NCI-H128 (cell line): ENCODE measurements at regions not wholly inside any gene's neighbourhood (a gene's known extent, or its start where the extent isn't known, plus 50 kb on each side); places are given as distances from the start of the nearest gene placed in this dataset.

ENCODE experiments used
- DNase-seq: peaks from one replicate; lab custom pipeline; 2025; ENCODE audit not compliant: unreplicated experiment; lab: John Stamatoyannopoulos, UW

DNA sequence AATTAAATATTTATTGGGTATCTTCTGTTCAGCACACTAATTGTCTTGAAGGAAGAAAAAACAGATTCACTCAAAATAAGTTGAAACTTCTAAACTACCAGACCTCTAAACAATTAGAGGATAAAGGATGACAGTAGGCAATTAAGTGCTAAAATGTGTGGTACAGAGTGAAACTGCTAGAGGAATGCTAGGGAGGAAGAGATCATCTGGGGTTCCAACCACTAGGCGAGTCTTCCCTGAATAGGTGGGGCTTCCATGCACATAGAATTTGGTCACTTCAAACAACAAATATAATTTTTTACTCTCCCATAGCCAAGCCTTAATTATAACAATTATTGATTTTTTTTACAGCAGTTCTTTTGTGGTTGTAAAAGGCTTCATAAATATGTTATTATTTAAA is 559.0 kb upstream of the ZEB2 start:
- no peak for DNase-seq

DNA sequence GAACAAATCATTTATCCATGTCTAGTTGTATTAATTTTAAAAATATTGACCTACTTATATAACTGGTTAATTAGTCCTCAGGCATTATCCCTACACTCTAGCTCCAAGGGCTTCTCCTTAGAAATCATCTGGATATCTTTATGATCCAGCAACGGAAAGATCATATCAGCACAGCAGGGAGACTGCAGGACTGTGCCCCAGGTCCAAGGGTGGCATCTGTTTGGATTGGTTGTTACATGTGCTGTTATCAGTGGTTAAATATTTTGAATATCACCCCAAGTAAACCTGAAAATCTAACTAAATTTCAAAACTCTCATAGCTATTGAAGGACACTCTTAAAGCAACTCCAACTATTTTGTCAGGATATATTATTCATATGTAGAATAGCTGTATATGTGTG is 556.2 kb upstream of the ZEB2 start:
- DNase-seq: no peak

DNA sequence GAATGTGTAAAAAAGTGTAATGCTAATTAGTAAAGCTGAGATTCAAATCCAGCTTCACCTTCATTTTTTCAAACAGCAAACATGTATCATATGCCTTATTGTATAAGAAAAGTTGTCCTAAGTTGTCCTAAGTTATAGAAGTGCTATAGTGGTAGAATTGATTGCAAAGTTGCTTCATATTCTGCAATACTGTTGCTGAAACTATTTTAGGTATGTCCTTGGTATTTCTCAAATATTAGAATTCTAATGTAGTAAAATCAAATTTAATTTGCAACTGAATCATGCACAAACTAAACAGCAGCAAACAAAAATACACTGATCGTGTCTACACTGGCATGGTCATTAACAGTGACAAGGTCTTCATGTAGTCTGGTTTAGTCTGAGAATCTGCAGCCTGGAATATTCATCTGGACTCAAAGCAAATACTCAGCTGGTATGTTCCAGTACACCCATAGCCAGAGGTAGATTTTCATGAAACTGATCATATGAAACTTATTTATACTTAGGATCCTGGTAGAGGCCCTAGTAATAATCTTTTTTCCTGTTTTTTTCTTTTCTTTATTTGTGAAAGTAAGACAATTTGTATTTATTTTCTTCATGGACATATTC is 555.6 kb upstream of the ZEB2 start:
- DNase-seq: no peak

DNA sequence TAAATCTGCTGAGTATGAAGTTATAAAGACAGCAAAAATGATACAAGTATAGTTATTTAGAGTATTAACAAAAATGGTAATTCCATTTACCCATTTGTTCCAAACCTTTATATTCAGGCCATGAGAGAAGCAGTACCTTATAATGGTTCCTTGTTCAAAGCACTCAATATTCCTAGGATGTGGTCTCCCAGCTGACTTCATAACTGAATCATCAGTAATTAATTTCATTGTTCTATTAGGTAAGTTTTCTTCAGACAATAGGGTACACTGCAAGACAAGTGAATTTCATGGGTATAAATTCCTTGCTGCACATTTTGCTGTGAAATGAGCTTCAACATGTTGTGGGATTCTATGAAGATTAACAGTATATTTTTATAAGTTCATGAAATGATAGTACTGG is 550.8 kb upstream of the ZEB2 start:
- no peak for DNase-seq

DNA sequence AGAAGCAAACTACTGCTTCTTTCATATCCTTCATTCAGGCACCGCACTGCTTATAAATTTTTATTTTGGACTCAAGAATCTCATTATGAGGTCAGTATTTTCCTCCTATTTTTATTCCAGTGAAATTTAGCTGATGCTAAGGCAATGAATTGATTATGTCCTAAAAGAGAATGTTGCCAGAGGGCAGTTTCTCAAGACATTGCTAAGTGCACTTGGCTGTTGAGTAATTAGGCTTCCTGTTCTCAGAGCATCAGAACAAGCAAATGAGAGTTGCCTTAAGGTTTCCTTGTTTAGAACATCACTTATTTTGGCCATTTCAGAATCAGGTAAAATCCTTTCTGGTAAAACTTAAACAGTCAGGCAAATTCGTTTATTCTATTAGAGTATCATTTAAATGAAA is 548.6 kb upstream of the ZEB2 start:
- no peak for DNase-seq

DNA sequence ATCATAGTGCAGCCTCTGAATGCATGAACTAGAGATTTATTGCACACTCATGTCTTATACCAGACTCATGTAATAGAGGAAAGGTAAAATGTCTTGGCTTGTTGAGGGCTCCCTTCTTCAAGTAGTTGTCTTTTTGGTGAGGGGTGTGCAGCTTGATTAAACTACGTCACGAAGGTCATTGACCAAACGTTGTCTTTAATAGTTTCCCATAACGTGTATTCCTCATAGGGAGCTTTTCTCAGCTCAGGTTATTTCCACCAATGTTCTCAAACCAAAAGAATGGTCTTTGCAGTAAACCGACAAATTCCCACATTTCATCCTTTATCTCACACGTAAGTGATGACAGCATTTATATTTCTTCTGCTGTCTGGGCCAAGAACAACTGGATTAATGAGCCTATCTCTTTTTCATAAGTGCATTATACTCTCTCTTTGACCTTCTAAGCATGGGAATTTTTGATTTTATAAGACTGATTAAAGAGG is 547.7 kb upstream of the ZEB2 start:
- DNase-seq: no peak

DNA sequence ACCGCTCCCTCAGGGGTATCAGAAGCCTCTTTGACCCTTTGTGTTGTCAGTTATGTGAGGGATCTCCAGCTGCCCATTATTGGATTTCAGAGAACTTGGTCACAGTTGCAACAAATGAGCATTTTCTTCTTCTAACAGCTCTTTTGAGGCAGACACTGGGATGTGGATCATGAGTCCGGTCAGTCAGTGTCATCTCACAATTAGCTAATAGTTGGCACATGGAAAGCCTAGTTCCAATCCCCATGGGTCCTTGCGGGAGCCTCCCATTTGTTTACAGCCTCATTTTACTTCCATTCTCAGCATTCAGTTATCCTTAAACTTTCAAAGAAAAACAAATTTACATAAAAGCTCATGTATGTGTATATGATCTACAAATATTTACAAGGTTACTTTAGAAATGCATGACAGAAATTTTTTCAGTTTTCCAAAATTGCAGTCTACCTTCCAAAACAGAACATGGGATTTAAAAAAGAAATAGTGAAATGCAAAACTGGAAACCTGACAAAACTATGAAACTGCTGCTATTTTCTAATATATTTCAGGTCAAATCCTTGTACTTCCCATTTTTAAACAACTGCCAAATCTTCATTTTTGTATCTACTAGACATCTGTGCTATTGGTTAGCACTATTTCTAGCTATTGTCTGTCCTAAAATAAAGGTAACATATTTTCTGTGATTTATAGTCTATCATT is 547.1 kb upstream of the ZEB2 start:
- DNase-seq: no peak

DNA sequence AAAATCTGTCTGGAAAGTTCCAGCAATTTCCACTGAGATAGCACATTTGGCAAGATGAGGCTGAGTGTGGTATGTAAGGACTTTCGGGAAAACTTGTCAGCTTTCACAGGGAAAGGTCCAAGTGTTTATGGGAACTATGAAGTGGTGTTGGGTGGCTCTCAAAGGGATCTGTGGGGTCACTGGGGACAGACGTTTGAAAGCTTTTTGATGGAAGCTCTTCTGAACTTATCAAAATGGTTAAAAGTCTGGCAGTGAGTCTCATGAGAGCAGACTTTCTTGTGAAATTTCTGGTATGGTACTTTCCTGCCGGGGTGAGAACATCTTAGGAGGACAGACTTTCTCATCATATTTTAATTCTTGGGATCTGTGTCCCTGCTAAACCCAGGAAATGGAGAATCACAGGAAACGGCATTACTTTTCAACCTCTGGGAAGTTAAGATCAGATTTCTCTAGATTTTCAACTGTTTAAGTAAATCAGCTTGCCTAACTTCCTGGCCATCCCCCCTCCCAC is 546.3 kb upstream of the ZEB2 start:
- DNase-seq: no peak

DNA sequence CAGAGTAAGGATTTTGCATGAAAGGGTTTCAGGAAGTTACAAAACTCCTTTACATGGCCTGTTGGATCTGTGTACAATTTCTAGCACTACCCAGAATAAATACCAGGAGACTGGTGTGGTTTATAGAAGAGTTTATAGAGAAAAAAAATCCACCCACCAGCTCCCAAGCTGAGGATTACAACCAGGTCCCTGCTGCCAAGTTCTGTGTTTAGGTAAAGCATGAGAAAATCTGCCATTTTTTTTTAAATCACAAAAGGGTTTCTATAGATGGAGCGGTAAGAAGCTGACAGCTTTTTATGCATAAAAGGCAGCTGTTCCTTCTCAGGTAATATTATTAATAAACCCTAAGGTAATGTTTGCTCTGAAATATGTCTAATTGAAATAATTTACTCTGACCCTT is 545.4 kb upstream of the ZEB2 start:
- no peak for DNase-seq

DNA sequence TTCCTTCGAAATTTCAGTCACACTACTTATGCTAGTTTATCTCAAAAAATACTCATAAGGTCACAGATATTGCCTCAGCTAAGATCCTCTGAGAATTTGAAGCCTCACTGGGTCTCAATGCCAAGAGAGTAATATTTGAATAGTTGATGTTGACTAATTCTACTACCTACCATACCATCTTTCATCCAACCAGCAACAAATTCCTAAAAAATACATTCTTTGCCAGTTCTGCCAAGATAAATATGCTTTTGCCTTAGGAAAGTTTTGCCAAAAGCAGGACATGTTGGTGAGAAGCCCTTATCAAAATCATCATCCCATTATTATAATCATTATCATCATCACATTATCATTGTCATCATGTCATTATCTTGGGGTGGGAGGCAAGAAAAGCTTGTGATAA is 544.6 kb upstream of the ZEB2 start:
- no peak for DNase-seq

DNA sequence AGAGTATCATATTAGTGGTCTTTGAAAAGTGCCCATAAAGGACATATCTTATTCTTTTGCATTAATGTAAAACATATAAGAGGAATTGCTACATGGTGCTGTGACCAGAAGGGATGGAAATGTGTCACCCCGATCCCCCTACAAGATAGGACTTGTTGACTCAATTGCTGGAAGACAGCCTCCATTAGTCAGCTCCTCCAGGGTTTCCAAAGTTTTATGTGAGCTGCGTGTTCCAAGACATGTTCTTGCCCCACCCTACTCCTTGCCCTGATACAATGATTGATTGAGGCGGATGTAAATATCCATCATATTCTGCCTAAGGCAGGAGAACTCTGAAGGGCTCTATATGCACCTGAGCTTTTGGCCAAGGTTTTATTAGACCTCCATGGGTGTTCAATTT is 541.0 kb upstream of the ZEB2 start:
- no peak for DNase-seq

DNA sequence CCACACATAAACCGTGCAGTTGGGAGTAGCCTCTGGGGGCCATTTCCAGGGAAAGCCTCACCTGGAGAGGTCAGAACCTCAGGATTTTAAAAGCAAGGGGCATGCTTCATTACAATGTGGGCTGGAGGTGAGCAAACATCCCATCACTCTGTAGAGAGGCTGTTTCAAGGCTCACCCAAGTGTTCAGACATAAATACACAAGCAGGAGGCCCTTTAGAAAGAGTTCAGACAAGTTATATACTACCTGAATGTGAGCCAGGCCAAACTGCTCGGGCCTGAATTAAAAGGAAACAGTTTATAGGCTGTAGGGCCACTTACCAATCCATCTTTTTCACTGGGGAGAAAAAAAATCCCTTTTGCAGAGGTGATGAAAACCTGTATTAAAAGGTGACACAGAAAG is 540.0 kb upstream of the ZEB2 start:
- DNase-seq: no peak

DNA sequence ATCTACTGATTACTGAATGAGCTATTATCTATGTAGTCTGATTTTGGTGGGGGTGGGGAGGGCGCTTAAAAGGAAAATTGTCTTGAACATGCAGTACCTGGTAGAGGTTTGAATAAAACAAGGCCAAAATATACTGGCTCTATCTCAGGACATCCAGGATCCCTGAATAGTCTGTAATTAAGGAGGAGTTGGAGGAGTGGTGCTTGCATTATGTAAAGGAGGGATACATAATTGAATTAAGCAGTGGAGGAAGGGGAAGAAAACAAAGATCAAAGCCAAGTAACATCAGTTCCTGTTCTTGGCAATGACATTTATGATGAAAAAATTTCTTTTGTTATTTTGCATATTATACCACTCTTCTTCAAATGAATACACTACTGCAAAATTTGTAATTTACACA is 539.4 kb upstream of the ZEB2 start:
- DNase-seq: no peak

DNA sequence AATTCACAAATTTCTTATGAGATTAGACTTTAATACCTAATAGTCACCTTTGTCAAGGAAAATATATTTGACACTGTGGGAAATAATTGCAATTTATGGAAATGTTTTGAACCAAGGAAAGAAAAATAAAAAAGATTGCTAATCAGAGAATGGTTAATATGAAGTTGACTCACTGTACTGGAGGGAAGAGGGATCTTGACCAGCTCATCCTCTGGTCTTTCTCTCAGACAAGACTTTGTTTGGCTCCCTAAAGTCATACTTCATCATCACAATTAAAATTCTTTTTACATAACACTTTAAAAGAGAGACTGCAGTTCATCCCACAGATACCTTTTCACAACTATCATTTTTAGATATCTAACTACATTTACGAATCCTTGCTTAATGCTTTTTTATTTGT is 538.5 kb upstream of the ZEB2 start:
- no peak for DNase-seq

DNA sequence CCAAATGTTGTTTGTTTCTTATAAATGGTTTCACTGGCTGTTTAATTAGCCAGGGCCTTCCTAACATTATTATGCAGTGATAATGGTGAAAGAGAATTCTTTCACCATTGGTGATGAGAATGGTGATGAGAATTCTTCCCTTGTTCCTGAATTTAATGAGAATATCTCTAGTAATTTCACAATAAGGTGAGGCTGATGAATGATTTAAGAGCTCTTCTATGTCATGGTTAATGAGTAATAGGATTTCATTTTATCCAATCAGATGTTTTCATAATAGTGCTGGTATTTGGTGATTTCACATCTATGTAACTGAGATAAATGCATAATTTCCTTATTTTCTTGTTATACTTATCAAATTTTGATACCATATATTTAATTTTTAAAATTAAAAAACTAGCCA is 535.7 kb upstream of the ZEB2 start:
- no peak for DNase-seq

DNA sequence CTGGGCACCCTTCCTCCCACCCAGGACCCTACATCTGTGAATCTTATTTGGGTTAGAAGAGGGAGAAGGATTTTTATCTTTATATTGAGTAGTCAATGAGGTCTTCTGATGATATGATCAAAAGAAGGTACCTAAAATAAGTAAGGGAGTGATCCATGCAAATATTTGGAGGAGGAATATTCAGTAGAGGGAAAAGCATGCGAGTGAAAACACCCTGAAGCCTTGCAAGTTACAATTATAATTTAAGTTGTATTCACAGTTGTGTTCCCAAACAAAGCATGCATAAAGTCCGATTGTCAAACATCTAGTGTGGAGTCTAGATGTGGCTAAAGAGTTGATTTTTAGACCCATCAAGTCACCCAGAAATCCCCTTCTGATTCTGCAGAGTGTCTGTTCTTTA is 530.2 kb upstream of the ZEB2 start:
- no peak for DNase-seq

DNA sequence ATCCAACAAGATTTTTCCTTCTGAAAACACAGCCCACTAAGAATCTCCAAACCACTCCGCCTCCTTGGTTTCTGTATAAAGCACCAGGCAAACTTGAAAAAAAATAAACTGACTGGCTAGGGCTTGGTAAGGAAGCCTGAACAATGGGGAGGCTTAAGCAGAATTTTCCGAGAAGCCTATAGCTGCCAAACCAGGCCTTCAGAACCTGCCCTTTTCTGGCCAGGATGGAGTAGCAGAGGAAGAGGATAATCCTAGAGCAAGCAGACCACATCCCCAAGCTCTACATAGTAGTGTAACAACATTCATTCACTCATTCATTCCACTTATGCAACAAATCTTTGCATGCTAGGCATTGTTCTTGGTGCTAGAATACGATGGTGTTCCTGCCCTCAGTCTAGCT is 529.6 kb upstream of the ZEB2 start:
- DNase-seq: no peak

DNA sequence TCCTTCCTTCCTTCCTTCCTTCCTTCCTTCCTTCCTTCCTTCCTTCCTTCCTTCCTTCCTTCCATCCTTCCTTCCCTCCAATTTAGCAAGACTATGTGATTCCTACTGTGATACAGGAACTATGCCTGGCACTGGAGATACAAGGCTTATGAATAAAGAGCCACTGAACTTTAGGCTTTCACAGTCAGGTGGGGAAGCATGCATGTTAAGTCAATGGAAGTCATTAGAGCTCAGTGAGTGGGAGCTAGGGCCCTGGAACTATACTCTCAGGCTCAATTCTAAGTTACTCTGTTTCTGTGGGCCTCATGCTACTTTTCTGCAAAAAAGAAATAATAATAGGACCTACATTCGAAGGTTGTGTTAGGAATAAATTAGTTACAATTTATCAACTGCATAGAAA is 527.6 kb upstream of the ZEB2 start:
- no peak for DNase-seq

DNA sequence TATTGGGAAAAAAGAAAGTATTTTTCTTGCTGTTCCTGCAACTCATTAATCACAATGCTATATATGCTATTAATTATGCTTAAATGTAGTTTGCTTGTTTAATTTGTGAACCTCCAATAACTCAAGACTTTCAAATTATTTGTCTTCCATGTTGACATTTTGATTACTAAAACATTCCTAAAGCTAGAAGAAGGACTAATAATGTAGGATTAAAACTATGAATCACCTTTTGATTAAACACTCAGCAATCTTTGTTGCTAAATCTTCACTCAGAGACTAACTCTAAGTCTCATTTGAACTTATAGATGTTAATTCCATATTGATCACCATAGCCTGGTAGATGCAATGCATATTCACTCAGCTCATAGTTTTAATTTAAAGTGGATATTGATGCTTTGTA is 524.6 kb upstream of the ZEB2 start:
- DNase-seq: no peak

DNA sequence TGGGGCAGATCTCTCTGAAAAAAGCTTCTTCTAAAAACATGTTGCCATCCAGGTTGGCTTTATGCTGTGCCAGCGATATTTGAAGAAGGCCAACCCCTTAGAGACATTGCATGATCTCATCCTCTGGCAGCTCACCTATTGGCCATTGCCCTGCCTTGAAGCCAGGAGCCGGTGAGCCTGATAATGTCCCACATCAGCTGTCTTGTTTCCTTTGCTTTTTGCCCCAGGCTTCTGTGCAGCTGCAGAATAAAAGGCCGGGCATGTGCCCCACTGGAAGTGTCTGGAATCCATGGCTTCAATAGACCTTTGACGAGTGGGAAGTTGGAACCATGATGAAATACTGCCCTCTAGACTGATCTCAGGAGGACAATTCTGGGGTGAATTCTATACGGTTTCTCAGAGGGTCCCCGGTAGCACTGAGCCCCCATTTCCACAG is 523.5 kb upstream of the ZEB2 start:
- no peak for DNase-seq

DNA sequence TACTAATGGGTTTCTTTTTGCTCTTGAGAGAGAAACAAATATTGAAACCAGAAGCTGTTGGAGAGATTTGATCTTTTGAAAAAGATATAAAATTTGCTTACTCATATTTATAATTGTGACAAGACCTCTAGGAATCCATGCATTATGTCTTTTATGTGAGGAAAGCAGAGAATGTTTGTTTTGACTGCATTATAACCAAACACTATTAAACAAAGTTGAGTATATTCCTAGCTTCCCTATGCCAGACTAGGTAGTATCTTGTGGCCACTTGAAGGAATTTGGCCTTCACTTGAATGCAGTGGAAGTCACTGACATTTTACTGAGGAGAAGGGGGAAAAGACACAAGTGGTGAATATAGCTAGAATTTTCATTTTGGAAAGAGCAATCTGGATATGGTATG is 521.8 kb upstream of the ZEB2 start:
- no peak for DNase-seq

DNA sequence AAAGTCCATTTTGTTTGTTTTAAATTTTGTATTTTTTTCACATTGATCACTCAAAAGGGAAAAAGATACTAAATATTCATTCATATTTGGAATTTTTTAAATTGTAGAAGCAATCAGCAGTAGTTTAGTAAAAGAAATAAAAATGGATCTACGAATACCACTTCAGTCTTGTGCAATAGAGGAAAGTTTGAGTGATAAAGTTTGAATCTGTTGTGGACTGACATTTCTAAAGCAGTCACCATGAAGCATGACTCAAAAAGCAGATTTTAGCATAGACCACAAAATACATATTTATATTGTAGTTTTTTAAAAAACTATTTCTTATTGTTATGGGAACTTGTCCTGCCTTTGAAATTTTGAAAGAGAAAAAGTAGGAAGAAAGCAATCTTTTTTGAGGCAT is 520.5 kb upstream of the ZEB2 start:
- no peak for DNase-seq

DNA sequence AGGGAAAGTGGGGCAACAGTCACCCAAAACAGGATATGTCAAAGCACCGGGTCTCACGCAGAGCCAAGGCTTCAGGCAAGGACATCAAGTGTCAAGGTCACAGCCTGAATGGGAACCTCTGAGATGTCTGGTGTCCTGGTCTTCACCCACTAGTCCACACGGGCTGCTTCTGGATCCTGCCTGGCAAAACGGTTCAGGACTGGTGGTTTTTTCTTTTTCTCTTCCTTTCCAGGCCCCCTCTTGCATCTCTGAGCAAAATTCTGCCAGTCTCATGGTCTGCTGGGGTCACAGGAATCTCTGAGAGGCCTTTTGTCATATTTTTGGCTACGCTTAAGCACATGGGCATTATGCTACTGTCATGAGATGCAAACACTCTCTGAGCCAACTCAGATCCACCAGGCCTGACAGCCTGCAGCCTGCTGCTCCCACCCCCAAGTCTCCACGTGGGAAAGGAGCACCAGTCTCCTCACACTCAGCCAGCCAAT is 518.2 kb upstream of the ZEB2 start:
- no peak for DNase-seq
